ENCODE measurements at regions not wholly inside any gene's neighbourhood (a gene's known extent, or its start where the extent isn't known, plus 50 kb on each side); places are given as distances from the start of the nearest gene placed in this dataset.

- ChIA-PET CTCF (ENCODE audit: low intra/inter-chr PET ratio) (no interaction called here), POLR2A (no interaction called here)
- Histone ChIP-seq H3K4me3 (no peak overlapping the region), H3K9me1 (ENCODE audit: control insufficient read depth, insufficient read depth, low read length) (no peaks in the 10 kb centered on the region), H3K27me3 (ENCODE audit: control insufficient read depth in 2 of 2, insufficient read depth in 2 of 2, low read length in 2 of 2) (no peaks in the 10 kb centered on the region), H3K4me2 (ENCODE audit: insufficient read depth, low read length) (no peak overlapping the region), H3K9me3 (replicated peaks; ENCODE audit: control insufficient read depth, insufficient read depth, low read depth, low read length) (no peaks in the 10 kb centered on the region), H4K20me1 (replicated peaks; ENCODE audit: control insufficient read depth, insufficient read depth, low read length) (no peaks in the 10 kb centered on the region), H3K4me1 (replicated peaks in 1 of 2; ENCODE audit: control insufficient read depth in 2 of 2, insufficient read depth in 2 of 2, low read length in 2 of 2) (no peaks in the 10 kb centered on the region), H3K36me3 (ENCODE audit: control insufficient read depth, insufficient read depth, low read length) (no peaks in the 10 kb centered on the region), H3K27ac (ENCODE audit: extremely low read depth, low read depth, low read length) (no peak overlapping the region), H3K9ac (ENCODE audit: insufficient read depth in 1 of 2, low read depth in 2 of 2, low read length in 2 of 2) (no peak overlapping the region), H2AFZ (ENCODE audit: low read depth, low read length) (no peak overlapping the region), H3K79me2 (ENCODE audit: control insufficient read depth, insufficient read depth, low read length) (no peaks in the 10 kb centered on the region)
- FAIRE-seq (no peak), DNase-seq (ENCODE audit: extremely low read depth in 1 of 4, low spot score in 3 of 4) (no peak), ATAC-seq (no peak)
- intact Hi-C loops (cut with micrococcal nuclease) (no loop called here), in situ Hi-C loops (cut with MboI) (no loop called here)
- no TSS peak for BruUV-seq (replicated peaks)
- TF ChIP-seq KHSRP (IDR thresholded peaks at IDR 0.05) = no peak
- TF ChIP-seq MAFG (tag; conservative IDR thresholded peaks at IDR 0.05) = 0 out of 2 replicates have a peak, but pooled peaks have one; percentile 21
- TF ChIP-seq HNRNPLL (IDR thresholded peaks at IDR 0.05; ENCODE audit: low read depth, low read length, poor library complexity, severe bottlenecking) = no peak
- TF ChIP-seq CBFA2T3 (IDR thresholded peaks at IDR 0.05) = no peak
- TF ChIP-seq KLF6 (CRISPR knock-in tag; IDR thresholded peaks at IDR 0.05; ENCODE audit: borderline replicate concordance) = no peak
- no peak for TF ChIP-seq MGA (IDR thresholded peaks at IDR 0.05)
- TF ChIP-seq, protein P1, sequence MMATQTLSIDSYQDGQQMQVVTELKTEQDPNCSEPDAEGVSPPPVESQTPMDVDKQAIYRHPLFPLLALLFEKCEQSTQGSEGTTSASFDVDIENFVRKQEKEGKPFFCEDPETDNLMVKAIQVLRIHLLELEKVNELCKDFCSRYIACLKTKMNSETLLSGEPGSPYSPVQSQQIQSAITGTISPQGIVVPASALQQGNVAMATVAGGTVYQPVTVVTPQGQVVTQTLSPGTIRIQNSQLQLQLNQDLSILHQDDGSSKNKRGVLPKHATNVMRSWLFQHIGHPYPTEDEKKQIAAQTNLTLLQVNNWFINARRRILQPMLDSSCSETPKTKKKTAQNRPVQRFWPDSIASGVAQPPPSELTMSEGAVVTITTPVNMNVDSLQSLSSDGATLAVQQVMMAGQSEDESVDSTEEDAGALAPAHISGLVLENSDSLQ (IDR thresholded peaks at IDR 0.05) = no peak
- no peak for TF ChIP-seq SMAD4 (CRISPR knock-in tag; conservative IDR thresholded peaks at IDR 0.05)
- TF ChIP-seq ZNF316 (IDR thresholded peaks at IDR 0.05) = peak; percentile 65
- no peak for TF ChIP-seq ATF3 (IDR thresholded peaks at IDR 0.05)
- TF ChIP-seq ATF3 (CRISPR knock-in tag; conservative IDR thresholded peaks at IDR 0.05) = no peak
These were observed 517.7 kb downstream of the RERGL start for GRCh38 chr12:17572250-17572649.

Data from K562 (cell line).